ENCODE measurements at regions not wholly inside any gene's neighbourhood (a gene's known extent, or its start where the extent isn't known, plus 50 kb on each side); places are given as distances from the start of the nearest gene placed in this dataset.
"Not testable (repeated sequence)": the region's sequence is repeated elsewhere in the genome, so short reads cannot be mapped to it uniquely, and the experiment has no call there.

DNA sequence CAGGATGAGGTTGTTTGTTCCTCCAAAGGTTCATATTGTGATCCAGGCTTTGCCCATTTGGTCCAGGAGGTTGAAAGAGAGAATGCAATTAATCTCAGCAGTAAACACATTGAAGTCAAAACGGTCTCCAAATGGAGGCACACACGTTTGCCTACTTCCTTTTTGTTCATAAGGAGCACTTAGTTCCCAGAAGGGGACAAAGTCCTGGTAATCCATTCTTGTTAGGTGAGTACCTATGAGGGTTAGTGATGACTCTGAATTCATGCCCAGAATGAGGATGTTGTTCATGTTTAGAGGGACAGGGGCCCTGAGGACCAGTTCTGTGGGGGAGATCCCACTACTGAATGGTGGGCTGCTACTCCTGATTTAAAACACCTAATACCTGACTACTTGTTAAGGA lies 177.7 kb downstream of the ALDH1A2 start:
- DNase-seq (ENCODE audit: extremely low read depth, low read depth) = no peak
- no peak for TF ChIP-seq CTCF (IDR thresholded peaks at IDR 0.05; ENCODE audit: low read depth, low read length)

GRCh38 chr15:57890351-57890750 lies 175.2 kb downstream of the ALDH1A2 start:
- DNase-seq (ENCODE audit: extremely low read depth, low read depth) = no peak

GRCh38 chr15:57890878-57891277 lies 174.6 kb downstream of the ALDH1A2 start:
- DNase-seq (ENCODE audit: extremely low read depth, low read depth) = no peak
- TF ChIP-seq CTCF (IDR thresholded peaks at IDR 0.05; ENCODE audit: low read depth, low read length) = no peak

More at GRCh38 chr15:57890351-57890750, 175.2 kb downstream of the ALDH1A2 start:
- no peak for TF ChIP-seq CTCF (IDR thresholded peaks at IDR 0.05; ENCODE audit: low read depth, low read length)

GRCh38 chr15:57892181-57892580 lies 173.3 kb downstream of the ALDH1A2 start:
- no peak for DNase-seq (ENCODE audit: extremely low read depth, low read depth)
- no peak for TF ChIP-seq CTCF (IDR thresholded peaks at IDR 0.05; ENCODE audit: low read depth, low read length)

DNA sequence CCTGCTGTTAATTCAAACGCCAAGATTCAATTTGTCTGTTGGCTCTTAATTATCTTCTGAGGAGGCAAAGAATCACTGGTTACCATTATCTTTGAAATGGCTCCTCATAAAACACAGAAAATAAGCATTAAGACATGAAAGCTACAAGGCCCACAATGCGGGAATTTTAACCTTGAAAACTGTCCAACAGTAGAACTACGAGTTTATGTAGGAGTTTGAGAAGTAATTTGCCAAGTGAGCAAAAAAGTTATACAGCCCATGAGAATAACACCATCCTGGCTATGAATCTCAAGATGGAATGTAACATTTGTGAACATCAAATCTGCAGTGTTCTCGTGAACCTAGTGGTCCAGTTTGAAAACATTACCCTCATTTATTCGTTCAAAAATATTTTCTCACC lies 172.5 kb downstream of the ALDH1A2 start:
- no peak for DNase-seq (ENCODE audit: extremely low read depth, low read depth)
- no peak for TF ChIP-seq CTCF (IDR thresholded peaks at IDR 0.05; ENCODE audit: low read depth, low read length)

GRCh38 chr15:57895291-57895690 lies 170.2 kb downstream of the ALDH1A2 start:
- no peak for DNase-seq (ENCODE audit: extremely low read depth, low read depth)
- TF ChIP-seq CTCF (IDR thresholded peaks at IDR 0.05; ENCODE audit: low read depth, low read length) = no peak

GRCh38 chr15:57896114-57896513 lies 169.4 kb downstream of the ALDH1A2 start:
- no peak for DNase-seq (ENCODE audit: extremely low read depth, low read depth)
- TF ChIP-seq CTCF (IDR thresholded peaks at IDR 0.05; ENCODE audit: low read depth, low read length) = no peak

DNA sequence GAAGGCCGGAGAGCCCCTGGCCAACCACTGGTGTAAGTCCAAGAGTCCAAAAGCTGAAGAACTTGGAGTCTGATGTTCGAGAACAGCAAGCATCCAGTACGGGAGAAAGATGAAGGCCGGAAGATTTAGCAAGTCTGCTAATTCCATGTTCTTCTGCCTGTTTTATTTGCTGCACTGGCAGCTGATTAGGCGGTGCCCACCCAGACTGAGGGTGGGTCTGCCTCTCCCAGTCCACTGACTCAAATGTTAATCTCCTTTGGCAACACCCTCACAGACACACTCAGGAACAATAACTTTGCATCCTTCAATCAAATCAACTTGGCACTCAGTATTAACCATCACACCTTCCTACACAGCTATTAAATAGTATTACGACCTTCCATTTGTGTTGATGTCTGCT lies 168.6 kb downstream of the ALDH1A2 start:
- DNase-seq (ENCODE audit: extremely low read depth, low read depth) = not testable (repeated sequence)
